Liver (tissue), 8 donors: ENCODE measurements at regions not wholly inside any gene's neighbourhood (a gene's known extent, or its start where the extent isn't known, plus 50 kb on each side); places are given as distances from the start of the nearest gene placed in this dataset.

ENCODE experiments used
- DNase-seq: peaks from one replicate; pipeline ENCODE4 v3.0.0-alpha.2; 2017; ENCODE audit warnings: low spot score
- H3K27ac ChIP-seq, 2 donors: one replicate each; pipeline ENCODE4 v1.7.0; 2013; ENCODE audit warnings: inconsistent platforms in 2 of 2, low read length in 2 of 2, control low read depth in 1 of 2, low read depth in 1 of 2, mild to moderate bottlenecking in 1 of 2
- H3K27me3 ChIP-seq, 4 donors: one replicate each; pipeline versions ENCODE4 v1.6.1 to v1.7.0; 2013; ENCODE audit warnings: low read length in 3 of 4, inconsistent platforms in 1 of 4, mild to moderate bottlenecking in 1 of 4, moderate library complexity in 1 of 4; ENCODE audit not compliant: control insufficient read depth in 4 of 4, insufficient read depth in 4 of 4
- H3K36me3 ChIP-seq, 4 donors: one replicate each; pipeline versions ENCODE4 v1.6.1 to v1.7.0; 2013; ENCODE audit warnings: low read length in 3 of 4, mild to moderate bottlenecking in 3 of 4, low read depth in 1 of 4, moderate library complexity in 1 of 4; ENCODE audit not compliant: control insufficient read depth in 4 of 4, insufficient read depth in 3 of 4
- H3K4me1 ChIP-seq, 4 donors: one replicate each; pipeline versions ENCODE4 v1.6.1 to v1.7.0; 2013; ENCODE audit warnings: low read length in 3 of 4, mild to moderate bottlenecking in 3 of 4, moderate library complexity in 1 of 4; ENCODE audit not compliant: control insufficient read depth in 4 of 4, insufficient read depth in 4 of 4
- H3K4me3 ChIP-seq, 3 donors: one replicate each; pipeline versions ENCODE4 v1.6.1 to v1.7.0; 2013; ENCODE audit warnings: low read length in 3 of 3, control low read depth in 1 of 3, low read depth in 1 of 3, mild to moderate bottlenecking in 1 of 3
- H3K9ac ChIP-seq, 2 donors: one replicate each; pipeline ENCODE4 v1.7.0; 2013; ENCODE audit warnings: low read length in 2 of 2, mild to moderate bottlenecking in 2 of 2, moderate library complexity in 2 of 2, control low read depth in 1 of 2, low read depth in 1 of 2
- H3K9me3 ChIP-seq, 4 donors: one replicate each; pipeline versions ENCODE4 v1.6.1 to v1.7.0; 2013; ENCODE audit warnings: low read length in 3 of 4; ENCODE audit not compliant: control insufficient read depth in 4 of 4
- ATF3 ChIP-seq: IDR thresholded peaks from 2 replicates; pipeline ENCODE4 v1.6.1; 2016; ENCODE audit warnings: antibody characterized with exemption
- EGR1 ChIP-seq, 2 donors: IDR thresholded peaks; 2 replicates each; pipeline ENCODE4 v1.6.1; 2016 to 2018; ENCODE audit warnings: antibody characterized with exemption in 2 of 2, low read depth in 2 of 2
- FOXA1 ChIP-seq: IDR thresholded peaks from 2 replicates; pipeline ENCODE4 v1.6.1; 2016; ENCODE audit warnings: antibody characterized with exemption
- FOXA2 ChIP-seq: IDR thresholded peaks from 2 replicates; pipeline ENCODE4 v1.6.1; 2016; ENCODE audit warnings: antibody characterized with exemption
- GABPA ChIP-seq, 2 donors: IDR thresholded peaks in 1 of 2; conservative IDR thresholded peaks in 1 of 2; 2 replicates each; pipeline ENCODE4 v1.6.1; 2016; ENCODE audit warnings: antibody characterized with exemption in 2 of 2, mild to moderate bottlenecking in 1 of 2, moderate library complexity in 1 of 2
- HNF4A ChIP-seq, 2 donors: conservative IDR thresholded peaks; 2 replicates each; pipeline ENCODE4 v1.6.1; 2016; ENCODE audit warnings: antibody characterized with exemption in 2 of 2, mild to moderate bottlenecking in 2 of 2
- HNF4G ChIP-seq: IDR thresholded peaks from 2 replicates; pipeline ENCODE4 v1.6.1; 2016; ENCODE audit warnings: antibody characterized with exemption
- JUND ChIP-seq, 2 donors: IDR thresholded peaks; 2 replicates each; pipeline ENCODE4 v1.6.1; 2016; ENCODE audit warnings: antibody characterized with exemption in 2 of 2
- NR2F2 ChIP-seq: IDR thresholded peaks from 2 replicates; pipeline ENCODE4 v1.6.1; 2016; ENCODE audit warnings: antibody characterized with exemption
- RAD21 ChIP-seq, 2 donors: IDR thresholded peaks; 2 replicates each; pipeline ENCODE4 v1.6.1; 2016; ENCODE audit warnings: antibody characterized with exemption in 2 of 2, mild to moderate bottlenecking in 2 of 2
- RXRA ChIP-seq, 2 donors: IDR thresholded peaks; 2 replicates each; pipeline ENCODE4 v1.6.1; 2017 to 2018; ENCODE audit warnings: antibody characterized with exemption in 2 of 2, mild to moderate bottlenecking in 1 of 2
- SP1 ChIP-seq: IDR thresholded peaks from 2 replicates; pipeline ENCODE4 v1.6.1; 2018; ENCODE audit warnings: antibody characterized with exemption, mild to moderate bottlenecking
- TAF1 ChIP-seq: conservative IDR thresholded peaks from 2 replicates; pipeline ENCODE4 v1.6.1; 2016; ENCODE audit warnings: antibody characterized with exemption, mild to moderate bottlenecking
- YY1 ChIP-seq: IDR thresholded peaks from 2 replicates; pipeline ENCODE4 v1.6.1; 2016; ENCODE audit warnings: antibody characterized with exemption, mild to moderate bottlenecking
- ZBTB33 ChIP-seq: IDR thresholded peaks from 2 replicates; pipeline ENCODE4 v1.6.1; 2016; ENCODE audit warnings: antibody characterized with exemption
- WGBS: extraction: QIAGEN DNeasy Blood & Tissue Kit; methylation state at CpG from one replicate; pipeline ENCODE4 v1.1.7; 2013; 5-methylcytosine and 5-hydroxymethylcytosine counted together
- TF ChIP-seq, protein P1 (sequence below): IDR thresholded peaks from 2 replicates; pipeline ENCODE4 v1.6.1; 2016; ENCODE audit warnings: antibody characterized with exemption
- TF ChIP-seq, protein P2 (sequence below): IDR thresholded peaks from 2 replicates; pipeline ENCODE4 v1.6.1; 2016; ENCODE audit warnings: antibody characterized with exemption, mild to moderate bottlenecking
- TF ChIP-seq, protein P3 (sequence below): fragments of 150-350 bp; IDR thresholded peaks from 2 replicates; pipeline ENCODE4 v1.5.1; 2017; ENCODE audit warnings: improper control_type of control experiment, low read depth, low read length; ENCODE audit not compliant: missing input control
- donor health status: healthy.
- donor health status: healthy.
- donor health status: healthy.
- donor health status: healthy.
- donor health status: healthy.

DNA sequence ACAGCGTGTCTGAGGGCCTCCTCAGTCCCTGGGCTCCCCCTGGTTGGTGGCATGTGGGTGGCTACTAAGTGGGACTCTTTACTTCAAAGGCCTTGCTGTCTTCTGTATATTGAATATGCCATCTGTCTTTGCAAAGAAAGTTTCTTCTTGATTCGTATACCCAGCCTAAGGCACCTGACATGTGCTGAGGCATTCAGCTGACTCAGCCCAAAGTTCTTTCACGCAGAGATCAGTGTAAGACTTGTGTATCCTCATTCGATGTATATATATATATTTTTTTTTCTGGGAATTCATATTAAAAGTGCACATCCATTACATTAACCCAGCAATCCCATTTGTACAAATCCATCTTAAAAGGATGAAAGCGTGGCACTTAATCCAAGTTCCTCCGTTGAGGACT, 115.1 kb upstream of the PMEPA1 start:
- no peaks in the 10 kb centered on the region for H3K36me3 ChIP-seq
- H3K9me3 ChIP-seq: no peaks in the 10 kb centered on the region
- no peak for DNase-seq
- no peaks in the 10 kb centered on the region for H3K27me3 ChIP-seq
- TF ChIP-seq JUND (IDR thresholded peaks at IDR 0.05) (no peak), YY1 (no peak), NR2F2 (no peak), RXRA (IDR thresholded peaks at IDR 0.05) (no peak), RAD21 (IDR thresholded peaks at IDR 0.05) (no peak), GABPA (IDR thresholded peaks at IDR 0.05 in 1 of 2, conservative IDR thresholded peaks at IDR 0.05 in 1 of 2) (no peak), ATF3 (no peak), TAF1 (no peak), EGR1 (IDR thresholded peaks at IDR 0.05; ENCODE audit: low read depth in 2 of 2) (no peak), ZBTB33 (no peak), HNF4A (conservative IDR thresholded peaks at IDR 0.05) (no peak), FOXA2 (no peak), HNF4G (no peak), SP1 (no peak)
- TF ChIP-seq, protein P1, sequence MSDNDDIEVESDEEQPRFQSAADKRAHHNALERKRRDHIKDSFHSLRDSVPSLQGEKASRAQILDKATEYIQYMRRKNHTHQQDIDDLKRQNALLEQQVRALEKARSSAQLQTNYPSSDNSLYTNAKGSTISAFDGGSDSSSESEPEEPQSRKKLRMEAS: no peak
- TF ChIP-seq, protein P2, sequence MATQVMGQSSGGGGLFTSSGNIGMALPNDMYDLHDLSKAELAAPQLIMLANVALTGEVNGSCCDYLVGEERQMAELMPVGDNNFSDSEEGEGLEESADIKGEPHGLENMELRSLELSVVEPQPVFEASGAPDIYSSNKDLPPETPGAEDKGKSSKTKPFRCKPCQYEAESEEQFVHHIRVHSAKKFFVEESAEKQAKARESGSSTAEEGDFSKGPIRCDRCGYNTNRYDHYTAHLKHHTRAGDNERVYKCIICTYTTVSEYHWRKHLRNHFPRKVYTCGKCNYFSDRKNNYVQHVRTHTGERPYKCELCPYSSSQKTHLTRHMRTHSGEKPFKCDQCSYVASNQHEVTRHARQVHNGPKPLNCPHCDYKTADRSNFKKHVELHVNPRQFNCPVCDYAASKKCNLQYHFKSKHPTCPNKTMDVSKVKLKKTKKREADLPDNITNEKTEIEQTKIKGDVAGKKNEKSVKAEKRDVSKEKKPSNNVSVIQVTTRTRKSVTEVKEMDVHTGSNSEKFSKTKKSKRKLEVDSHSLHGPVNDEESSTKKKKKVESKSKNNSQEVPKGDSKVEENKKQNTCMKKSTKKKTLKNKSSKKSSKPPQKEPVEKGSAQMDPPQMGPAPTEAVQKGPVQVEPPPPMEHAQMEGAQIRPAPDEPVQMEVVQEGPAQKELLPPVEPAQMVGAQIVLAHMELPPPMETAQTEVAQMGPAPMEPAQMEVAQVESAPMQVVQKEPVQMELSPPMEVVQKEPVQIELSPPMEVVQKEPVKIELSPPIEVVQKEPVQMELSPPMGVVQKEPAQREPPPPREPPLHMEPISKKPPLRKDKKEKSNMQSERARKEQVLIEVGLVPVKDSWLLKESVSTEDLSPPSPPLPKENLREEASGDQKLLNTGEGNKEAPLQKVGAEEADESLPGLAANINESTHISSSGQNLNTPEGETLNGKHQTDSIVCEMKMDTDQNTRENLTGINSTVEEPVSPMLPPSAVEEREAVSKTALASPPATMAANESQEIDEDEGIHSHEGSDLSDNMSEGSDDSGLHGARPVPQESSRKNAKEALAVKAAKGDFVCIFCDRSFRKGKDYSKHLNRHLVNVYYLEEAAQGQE: no peak
- TF ChIP-seq, protein P3, sequence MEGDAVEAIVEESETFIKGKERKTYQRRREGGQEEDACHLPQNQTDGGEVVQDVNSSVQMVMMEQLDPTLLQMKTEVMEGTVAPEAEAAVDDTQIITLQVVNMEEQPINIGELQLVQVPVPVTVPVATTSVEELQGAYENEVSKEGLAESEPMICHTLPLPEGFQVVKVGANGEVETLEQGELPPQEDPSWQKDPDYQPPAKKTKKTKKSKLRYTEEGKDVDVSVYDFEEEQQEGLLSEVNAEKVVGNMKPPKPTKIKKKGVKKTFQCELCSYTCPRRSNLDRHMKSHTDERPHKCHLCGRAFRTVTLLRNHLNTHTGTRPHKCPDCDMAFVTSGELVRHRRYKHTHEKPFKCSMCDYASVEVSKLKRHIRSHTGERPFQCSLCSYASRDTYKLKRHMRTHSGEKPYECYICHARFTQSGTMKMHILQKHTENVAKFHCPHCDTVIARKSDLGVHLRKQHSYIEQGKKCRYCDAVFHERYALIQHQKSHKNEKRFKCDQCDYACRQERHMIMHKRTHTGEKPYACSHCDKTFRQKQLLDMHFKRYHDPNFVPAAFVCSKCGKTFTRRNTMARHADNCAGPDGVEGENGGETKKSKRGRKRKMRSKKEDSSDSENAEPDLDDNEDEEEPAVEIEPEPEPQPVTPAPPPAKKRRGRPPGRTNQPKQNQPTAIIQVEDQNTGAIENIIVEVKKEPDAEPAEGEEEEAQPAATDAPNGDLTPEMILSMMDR: no peak
- WGBS: 88% methylated on average over 6 of the region's 6 CpGs
- H3K27ac ChIP-seq: no peak overlapping the region
- no peaks in the 10 kb centered on the region for H3K4me1 ChIP-seq
- no peak overlapping the region for H3K4me3 ChIP-seq
- H3K9ac ChIP-seq: no peak overlapping the region

DNA sequence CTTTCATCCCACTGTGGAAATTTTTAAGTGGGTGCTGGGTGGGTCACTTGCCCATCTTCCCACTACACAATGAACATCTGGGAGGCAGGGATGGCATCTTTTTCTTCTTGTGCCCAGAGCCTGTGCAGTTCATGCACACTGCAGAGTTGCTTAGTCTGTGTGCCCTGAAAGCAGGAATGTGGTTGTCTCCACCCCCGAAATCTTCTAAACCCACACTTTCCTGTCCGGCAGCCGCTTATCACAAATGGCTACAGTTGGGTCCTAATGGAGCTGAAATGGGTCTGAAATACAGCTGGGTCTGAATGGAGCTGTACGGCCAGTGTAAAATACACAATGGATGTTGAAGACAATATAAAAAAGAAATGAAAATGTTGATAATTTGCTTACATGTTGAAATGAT, 112.1 kb upstream of the PMEPA1 start:
- peaks cover 0 to 2% (median 0%) of the 10 kb centered on the region in 4 donors for H3K9me3 ChIP-seq
- WGBS: 69% methylated on average over 4 of the region's 4 CpGs
- no peak for DNase-seq
- H3K36me3 ChIP-seq: no peaks in the 10 kb centered on the region
- H3K27ac ChIP-seq: no peak overlapping the region
- H3K4me3 ChIP-seq: no peak overlapping the region
- H3K4me1 ChIP-seq: no peaks in the 10 kb centered on the region
- H3K9ac ChIP-seq: no peak overlapping the region
- H3K27me3 ChIP-seq: peaks cover 0 to 5% (median 0%) of the 10 kb centered on the region in 4 donors
- TF ChIP-seq, protein P3: no peak
- TF ChIP-seq HNF4A (conservative IDR thresholded peaks at IDR 0.05): no peak
- no peak for TF ChIP-seq NR2F2
- no peak for TF ChIP-seq SP1
- no peak for TF ChIP-seq RAD21 (IDR thresholded peaks at IDR 0.05)
- no peak for TF ChIP-seq FOXA1
- TF ChIP-seq JUND (IDR thresholded peaks at IDR 0.05): no peak
- no peak for TF ChIP-seq YY1
- TF ChIP-seq ATF3: no peak
- no peak for TF ChIP-seq RXRA (IDR thresholded peaks at IDR 0.05)
- no peak for TF ChIP-seq HNF4G
- TF ChIP-seq ZBTB33: no peak
- no peak for TF ChIP-seq GABPA (IDR thresholded peaks at IDR 0.05 in 1 of 2, conservative IDR thresholded peaks at IDR 0.05 in 1 of 2)
- no peak for TF ChIP-seq FOXA2
